CD4-positive, alpha-beta T cell (primary cell): ENCODE measurements at regions not wholly inside any gene's neighbourhood (a gene's known extent, or its start where the extent isn't known, plus 50 kb on each side); places are given as distances from the start of the nearest gene placed in this dataset.

Experiments used
- ATAC-seq: fragments of 200-7000 bp; cut with Tn5 transposase; one replicate; pipeline ENCODE4 v1.10.0; 2022; ENCODE audit warnings: mild to moderate bottlenecking; ENCODE audit not compliant: poor library complexity
- CTCF ChIA-PET: fragments of 350-600 bp; sonication (Branson Sonifier 250); formaldehyde crosslinking; loops from one replicate; lab custom pipeline; 2021; ENCODE audit warnings: antibody characterized with exemption, inconsistent platforms; lab: Charles Lee
- POLR2A ChIA-PET: fragments of 350-600 bp; sonication (Branson Sonifier 250); formaldehyde crosslinking; loops from one replicate; lab custom pipeline; 2021; ENCODE audit warnings: antibody characterized with exemption, inconsistent platforms; lab: Charles Lee
- DNase-seq, 14 experiments: peaks; one replicate each; pipeline ENCODE4 v3.0.0-alpha.2; 2013 to 2020; ENCODE audit warnings: mixed read lengths in 2 of 14
- H3K27ac ChIP-seq, 2 donors: one replicate each; pipeline versions ENCODE4 v1.5.1 to v1.7.0; 2013; ENCODE audit warnings: low read length in 2 of 2, low read depth in 1 of 2, mild to moderate bottlenecking in 1 of 2
- H3K27me3 ChIP-seq, 2 experiments: 1 replicate in 1 of 2; 2 replicates in 1 of 2; pipeline versions ENCODE4 v1.6.1 to v1.7.0; 2013; ENCODE audit warnings: low read length in 2 of 2, control low read depth in 1 of 2, mild to moderate bottlenecking in 1 of 2, moderate library complexity in 1 of 2; ENCODE audit not compliant: insufficient read depth in 2 of 2, control insufficient read depth in 1 of 2
- H3K36me3 ChIP-seq: one replicate; pipeline ENCODE4 v1.6.1; 2013; ENCODE audit warnings: low read length, control low read depth; ENCODE audit not compliant: insufficient read depth
- H3K4me1 ChIP-seq: one replicate; pipeline ENCODE4 v1.6.1; 2013; ENCODE audit warnings: low read length, control low read depth; ENCODE audit not compliant: insufficient read depth
- H3K4me3 ChIP-seq: one replicate; pipeline ENCODE4 v1.5.1; 2013; ENCODE audit warnings: mild to moderate bottlenecking, low read length, moderate library complexity
- H3K9me3 ChIP-seq, 2 experiments: 1 replicate in 1 of 2; 2 replicates in 1 of 2; pipeline versions ENCODE4 v1.6.1 to v1.7.0; 2013; ENCODE audit warnings: low read length in 2 of 2, mild to moderate bottlenecking in 2 of 2, control low read depth in 1 of 2, moderate library complexity in 1 of 2; ENCODE audit not compliant: control insufficient read depth in 1 of 2, insufficient read depth in 1 of 2
- H3K27ac Mint-ChIP-seq: one replicate; pipeline ENCODE4 v1.8.0; 2020; ENCODE audit warnings: mixed read lengths
- H3K27me3 Mint-ChIP-seq: one replicate; pipeline ENCODE4 v1.8.0; 2021; ENCODE audit warnings: mixed read lengths
- H3K36me3 Mint-ChIP-seq: one replicate; pipeline ENCODE4 v1.8.0; 2021; ENCODE audit warnings: low read depth, mixed read lengths
- H3K4me1 Mint-ChIP-seq: one replicate; pipeline ENCODE4 v1.8.0; 2021; ENCODE audit warnings: low read depth, mixed read lengths
- H3K4me3 Mint-ChIP-seq: one replicate; pipeline ENCODE4 v1.8.0; 2020; ENCODE audit warnings: mild to moderate bottlenecking, mixed read lengths
- H3K9me3 Mint-ChIP-seq: one replicate; pipeline ENCODE4 v1.8.0; 2020; ENCODE audit warnings: mixed read lengths
- intact Hi-C, 2 experiments: fragments of 100-400 bp; cut with DNase I in 1 of 2; cut with micrococcal nuclease in 1 of 2; formaldehyde crosslinking; loops; one replicate each; pipeline versions ENCODE4 v1.15.1 to v1.9.0; 2023 to 2025; cut with DNase I, micrococcal nuclease
- TF ChIP-seq, protein P1 (sequence below): fragments of 200-600 bp; IDR thresholded peaks from one replicate; pipeline ENCODE4 v1.8.0; 2022; ENCODE audit warnings: antibody characterized with exemption, mild to moderate bottlenecking

DNA sequence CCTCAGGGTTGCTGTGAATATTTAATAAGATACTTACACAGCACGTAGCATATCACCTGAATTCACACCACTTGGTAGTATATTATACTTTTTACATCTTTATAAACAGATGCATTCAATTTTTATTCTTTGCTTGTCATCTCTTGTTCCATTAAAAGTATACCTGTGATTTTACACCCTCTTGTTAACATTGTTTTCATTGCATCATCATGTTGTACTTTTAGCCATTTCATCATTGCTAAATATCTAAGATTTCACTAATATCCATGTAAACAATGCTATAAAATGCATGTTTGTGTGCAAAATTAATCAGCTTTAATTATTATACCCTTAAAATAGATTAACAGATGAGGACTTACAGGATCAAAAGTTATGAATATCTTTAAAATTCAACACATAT, 155.3 kb downstream of the MEX3B start:
- Mint-ChIP-seq H3K36me3 (no peaks in the 10 kb centered on the region), H3K27ac (no peak overlapping the region), H3K4me3 (no peak overlapping the region), H3K4me1 (no peaks in the 10 kb centered on the region), H3K27me3 (peaks cover 6% of the 10 kb centered on the region), H3K9me3 (no peaks in the 10 kb centered on the region)
- POLR2A ChIA-PET: no interaction called here
- Histone ChIP-seq H3K4me1 (no peaks in the 10 kb centered on the region), H3K36me3 (no peaks in the 10 kb centered on the region), H3K4me3 (no peak overlapping the region), H3K27me3 (no peaks in the 10 kb centered on the region), H3K9me3 (no peaks in the 10 kb centered on the region), H3K27ac (no peak overlapping the region)
- TF ChIP-seq, protein P1, sequence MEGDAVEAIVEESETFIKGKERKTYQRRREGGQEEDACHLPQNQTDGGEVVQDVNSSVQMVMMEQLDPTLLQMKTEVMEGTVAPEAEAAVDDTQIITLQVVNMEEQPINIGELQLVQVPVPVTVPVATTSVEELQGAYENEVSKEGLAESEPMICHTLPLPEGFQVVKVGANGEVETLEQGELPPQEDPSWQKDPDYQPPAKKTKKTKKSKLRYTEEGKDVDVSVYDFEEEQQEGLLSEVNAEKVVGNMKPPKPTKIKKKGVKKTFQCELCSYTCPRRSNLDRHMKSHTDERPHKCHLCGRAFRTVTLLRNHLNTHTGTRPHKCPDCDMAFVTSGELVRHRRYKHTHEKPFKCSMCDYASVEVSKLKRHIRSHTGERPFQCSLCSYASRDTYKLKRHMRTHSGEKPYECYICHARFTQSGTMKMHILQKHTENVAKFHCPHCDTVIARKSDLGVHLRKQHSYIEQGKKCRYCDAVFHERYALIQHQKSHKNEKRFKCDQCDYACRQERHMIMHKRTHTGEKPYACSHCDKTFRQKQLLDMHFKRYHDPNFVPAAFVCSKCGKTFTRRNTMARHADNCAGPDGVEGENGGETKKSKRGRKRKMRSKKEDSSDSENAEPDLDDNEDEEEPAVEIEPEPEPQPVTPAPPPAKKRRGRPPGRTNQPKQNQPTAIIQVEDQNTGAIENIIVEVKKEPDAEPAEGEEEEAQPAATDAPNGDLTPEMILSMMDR: no peak
- intact Hi-C loops: no loop called here
- CTCF ChIA-PET: no interaction called here
- DNase-seq (no peak), ATAC-seq (no peak)

- H3K36me3 Mint-ChIP-seq: no peaks in the 10 kb centered on the region
- intact Hi-C loops: no loop called here
- Histone ChIP-seq H3K27me3 (no peaks in the 10 kb centered on the region), H3K9me3 (no peaks in the 10 kb centered on the region), H3K4me1 (no peaks in the 10 kb centered on the region), H3K27ac (no peak overlapping the region), H3K36me3 (no peaks in the 10 kb centered on the region), H3K4me3 (no peak overlapping the region)
- ATAC-seq (no peak), DNase-seq (no peak)
- ChIA-PET CTCF (no interaction called here), POLR2A (no interaction called here)
- no peak overlapping the region for H3K27ac Mint-ChIP-seq
- H3K9me3 Mint-ChIP-seq: no peaks in the 10 kb centered on the region
- no peak overlapping the region for H3K4me3 Mint-ChIP-seq
- TF ChIP-seq, protein P1: no peak
- H3K27me3 Mint-ChIP-seq: peaks cover 3% of the 10 kb centered on the region
- no peaks in the 10 kb centered on the region for H3K4me1 Mint-ChIP-seq
These were observed 156.3 kb downstream of the MEX3B start for GRCh38 chr15:81889485-81889881.

GRCh38 chr15:81888748-81889484, 156.9 kb downstream of the MEX3B start:
- TF ChIP-seq, protein P1: no peak
- H3K36me3 ChIP-seq: no peaks in the 10 kb centered on the region
- H3K27ac Mint-ChIP-seq: no peak overlapping the region
- H3K9me3 Mint-ChIP-seq: no peaks in the 10 kb centered on the region
- H3K4me1 ChIP-seq: no peaks in the 10 kb centered on the region
- no peaks in the 10 kb centered on the region for H3K27me3 Mint-ChIP-seq
- H3K4me1 Mint-ChIP-seq: no peaks in the 10 kb centered on the region
- no peak for DNase-seq
- no peak overlapping the region for H3K4me3 ChIP-seq
- H3K27me3 ChIP-seq: no peaks in the 10 kb centered on the region
- ChIA-PET CTCF (no interaction called here), POLR2A (no interaction called here)
- ATAC-seq: no peak
- intact Hi-C loops: no loop called here
- no peak overlapping the region for H3K4me3 Mint-ChIP-seq
- H3K9me3 ChIP-seq: no peaks in the 10 kb centered on the region
- no peaks in the 10 kb centered on the region for H3K36me3 Mint-ChIP-seq
- no peak overlapping the region for H3K27ac ChIP-seq
